Stomach (tissue), 8 donors: ENCODE measurements at regions not wholly inside any gene's neighbourhood (a gene's known extent, or its start where the extent isn't known, plus 50 kb on each side); places are given as distances from the start of the nearest gene placed in this dataset.

Experiments used
- DNase-seq, 2 donors: peaks; one replicate each; pipeline versions ENCODE4 v3.0.0 to v3.0.0-alpha.2; 2013 to 2019
- H3K27ac ChIP-seq, 5 donors: fragments of 200-600 bp in 4 of 5; sonication (generic) in 4 of 5; one replicate each; pipeline ENCODE4 v1.5.1; 2013 to 2019; ENCODE audit warnings: mild to moderate bottlenecking in 1 of 5, moderate library complexity in 1 of 5
- H3K27me3 ChIP-seq, 3 donors: fragments of 200-600 bp; sonication (generic); one replicate each; pipeline ENCODE4 v1.5.1; 2017 to 2019; ENCODE audit warnings: mixed run types in 1 of 3
- H3K36me3 ChIP-seq, 4 donors: fragments of 200-600 bp; sonication (generic); 1 replicate in 3 of 4; 2 replicates in 1 of 4; pipeline ENCODE4 v1.5.1; 2016 to 2019
- H3K4me1 ChIP-seq, 4 donors: fragments of 200-600 bp; sonication (generic); one replicate each; pipeline ENCODE4 v1.5.1; 2016 to 2019
- H3K4me3 ChIP-seq, 4 donors: fragments of 200-600 bp; sonication (generic) in 3 of 4; one replicate each; pipeline ENCODE4 v1.5.1; 2016 to 2019; ENCODE audit warnings: mild to moderate bottlenecking in 1 of 4
- H3K9me3 ChIP-seq, 4 donors: fragments of 200-600 bp; sonication (generic); one replicate each; pipeline ENCODE4 v1.5.1; 2016 to 2019
- CTCF ChIP-seq, 7 experiments: fragments of 450-650 bp in 4 of 7; fragments of 200-600 bp in 3 of 7; sonication (generic) in 3 of 7; IDR thresholded peaks; one replicate each; pipeline ENCODE4 v1.5.1; 2016 to 2019; ENCODE audit warnings: antibody characterized with exemption in 7 of 7, control low read depth in 2 of 7, mild to moderate bottlenecking in 1 of 7
- EP300 ChIP-seq: sonication (generic); formaldehyde crosslinking; IDR thresholded peaks from one replicate; pipeline ENCODE4 v1.6.1; 2017; ENCODE audit warnings: antibody characterized with exemption
- POLR2A ChIP-seq, 4 donors: fragments of 450-650 bp; IDR thresholded peaks; one replicate each; pipeline ENCODE4 v1.6.1; 2016; ENCODE audit warnings: antibody characterized with exemption in 4 of 4, control low read depth in 2 of 4, mild to moderate bottlenecking in 1 of 4, moderate library complexity in 1 of 4
- POLR2AphosphoS5 ChIP-seq, 3 donors: sonication (generic); formaldehyde crosslinking; IDR thresholded peaks; one replicate each; pipeline ENCODE4 v1.6.1; 2016; ENCODE audit warnings: antibody characterized with exemption in 3 of 3
- WGBS, 5 donors: extraction: QIAGEN DNeasy Blood & Tissue Kit in 3 of 5; methylation state at CpG; one replicate each; pipeline versions ENCODE4 v1.1.5 to v1.1.7; 2013 to 2018; 5-methylcytosine and 5-hydroxymethylcytosine counted together
- intact Hi-C: fragments of 100-400 bp; cut with DNase I; formaldehyde crosslinking; loops from one replicate; pipeline ENCODE4 v1.15.1; 2023; ENCODE audit warnings: low total_unique reads
- donor health status: healthy with polysubstance abuse.
- donor health status: Bipolar disorder and iron deficiency.
- donor health status: healthy.

- TF ChIP-seq EP300 (no peak), CTCF (IDR thresholded peaks at IDR 0.05) (no peak)
- H3K27ac ChIP-seq, result no peak overlapping the region
Measured at GRCh38 chr11:27861706-27862430, 161.6 kb upstream of the BDNF start.

GRCh38 chr11:27860811-27861210 lies 160.6 kb upstream of the BDNF start:
- Histone ChIP-seq H3K36me3 (no peaks in the 10 kb centered on the region), H3K9me3 (no peaks in the 10 kb centered on the region), H3K4me3 (no peak overlapping the region), H3K27me3 (no peaks in the 10 kb centered on the region), H3K27ac (no peak overlapping the region), H3K4me1 (peaks cover 0 to 8% (median 3%) of the 10 kb centered on the region in 4 donors)
- intact Hi-C loops, result no loop called here
- no peak for DNase-seq
- no peak for TF ChIP-seq POLR2AphosphoS5 (IDR thresholded peaks at IDR 0.05)
- TF ChIP-seq CTCF (IDR thresholded peaks at IDR 0.05), result no peak
- no peak for TF ChIP-seq POLR2A (IDR thresholded peaks at IDR 0.05)
- no peak for TF ChIP-seq EP300
- 76 to 87% (median 80%) methylated on average over 2 of the region's 2 CpGs for WGBS, 5 donors

More at GRCh38 chr11:27861706-27862430, 161.6 kb upstream of the BDNF start:
- no peaks in the 10 kb centered on the region for H3K27me3 ChIP-seq
- intact Hi-C loops, result no loop called here
- DNase-seq, result peak in 1 of 2 donors; percentile 29
- peaks cover 0 to 6% (median 3%) of the 10 kb centered on the region in 4 donors for H3K4me1 ChIP-seq
- no peaks in the 10 kb centered on the region for H3K36me3 ChIP-seq
- no peak overlapping the region for H3K4me3 ChIP-seq
- WGBS, 5 donors, result 57 to 81% (median 66%) methylated on average over 4 of the region's 4 CpGs
- H3K9me3 ChIP-seq, result no peaks in the 10 kb centered on the region

GRCh38 chr11:27858866-27859265 lies 158.6 kb upstream of the BDNF start:
- Histone ChIP-seq H3K27ac (no peak overlapping the region), H3K4me1 (peaks cover 0 to 8% (median 3%) of the 10 kb centered on the region in 4 donors), H3K27me3 (no peaks in the 10 kb centered on the region), H3K36me3 (no peaks in the 10 kb centered on the region), H3K9me3 (no peaks in the 10 kb centered on the region), H3K4me3 (no peak overlapping the region)
- WGBS, 5 donors, result 65 to 83% (median 69%) methylated on average over 3 of the region's 3 CpGs
- no peak for DNase-seq
- TF ChIP-seq EP300 (no peak), CTCF (IDR thresholded peaks at IDR 0.05) (no peak), POLR2A (IDR thresholded peaks at IDR 0.05) (no peak), POLR2AphosphoS5 (IDR thresholded peaks at IDR 0.05) (no peak)
- intact Hi-C loops, result no loop called here

- Histone ChIP-seq H3K4me1 (peaks cover 0 to 8% (median 3%) of the 10 kb centered on the region in 4 donors), H3K36me3 (no peaks in the 10 kb centered on the region), H3K27me3 (no peaks in the 10 kb centered on the region), H3K27ac (no peak overlapping the region), H3K9me3 (no peaks in the 10 kb centered on the region), H3K4me3 (no peak overlapping the region)
- DNase-seq, result no peak
- 59 to 78% (median 66%) methylated on average over 4 of the region's 4 CpGs for WGBS, 5 donors
- intact Hi-C loops, result no loop called here
- TF ChIP-seq CTCF (IDR thresholded peaks at IDR 0.05) (no peak), POLR2A (IDR thresholded peaks at IDR 0.05) (no peak), POLR2AphosphoS5 (IDR thresholded peaks at IDR 0.05) (no peak), EP300 (no peak)
Measured at GRCh38 chr11:27857588-27857987, 157.3 kb upstream of the BDNF start.
